IPS-18c (cell line): ENCODE measurements at regions not wholly inside any gene's neighbourhood (a gene's known extent, or its start where the extent isn't known, plus 50 kb on each side); places are given as distances from the start of the nearest gene placed in this dataset.
"Not testable (repeated sequence)": the region's sequence is repeated elsewhere in the genome, so short reads cannot be mapped to it uniquely, and the experiment has no call there.

Experiments
- H3K4me3 ChIP-seq: 2 replicates; pipeline ENCODE4 v1.7.0; 2013; ENCODE audit warnings: low read depth, mild to moderate bottlenecking, low read length, moderate library complexity; ENCODE audit not compliant: insufficient read depth
- H3K9me3 ChIP-seq: one replicate; pipeline ENCODE4 v1.6.1; 2013; ENCODE audit warnings: mild to moderate bottlenecking, low read length, moderate library complexity; ENCODE audit not compliant: control insufficient read depth, insufficient read depth

- H3K4me3 ChIP-seq: no peak overlapping the region
- peaks cover 2% of the 10 kb centered on the region for H3K9me3 ChIP-seq
Measured at GRCh38 chr5:3155046-3155445, 403.6 kb upstream of the IRX2 start.

DNA sequence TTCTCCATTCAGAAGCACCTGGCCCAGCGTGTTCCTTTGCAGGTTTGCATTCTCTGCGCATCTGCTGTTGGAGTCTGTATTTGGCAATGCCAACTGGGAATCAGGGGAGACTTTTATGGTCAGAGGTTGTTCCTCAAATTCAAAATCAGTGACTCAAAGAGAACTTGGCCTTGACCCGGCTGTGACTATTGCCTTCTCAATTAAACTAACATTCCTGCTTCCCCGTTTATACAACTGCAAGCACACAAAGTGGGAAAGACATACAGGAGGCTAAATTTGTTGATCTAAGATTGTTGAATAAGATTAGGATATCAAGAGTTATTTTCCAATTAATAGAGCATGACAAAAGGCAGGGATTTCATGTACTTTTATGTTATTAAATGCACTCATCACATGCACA, 402.4 kb upstream of the IRX2 start:
- Histone ChIP-seq H3K9me3 (peaks cover 2% of the 10 kb centered on the region), H3K4me3 (no peak overlapping the region)

DNA sequence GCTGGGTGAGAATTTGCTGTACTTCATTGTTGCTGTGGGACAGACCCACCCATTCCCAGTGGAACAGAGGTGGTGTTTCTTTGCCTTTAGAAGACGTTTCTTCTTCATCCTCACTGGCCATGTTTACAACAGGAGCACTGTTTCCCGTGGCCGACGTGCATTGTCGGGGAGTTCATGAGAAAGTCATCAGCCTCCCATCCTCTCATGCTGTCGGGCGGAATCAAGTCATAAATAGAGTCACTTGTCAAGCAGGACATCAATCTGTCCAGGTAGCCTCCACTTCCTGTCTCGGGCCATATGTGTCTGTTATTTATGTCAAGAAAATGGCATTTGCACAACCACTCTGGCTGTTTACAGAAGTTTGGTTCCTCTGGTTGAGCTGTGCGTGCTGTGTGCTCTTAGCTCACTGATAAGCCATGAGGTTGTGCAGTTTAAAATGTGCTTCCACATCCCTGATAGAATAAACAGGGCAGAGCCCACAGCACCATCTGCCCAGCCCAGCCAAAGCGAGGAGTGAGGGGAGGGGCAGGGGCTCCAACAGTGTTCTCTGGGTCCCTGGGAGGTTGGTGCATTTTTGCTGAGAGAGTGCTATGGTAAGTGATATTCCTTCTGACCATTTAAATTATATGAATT, 401.9 kb upstream of the IRX2 start:
- H3K4me3 ChIP-seq: no peak overlapping the region
- peaks cover 2% of the 10 kb centered on the region for H3K9me3 ChIP-seq

DNA sequence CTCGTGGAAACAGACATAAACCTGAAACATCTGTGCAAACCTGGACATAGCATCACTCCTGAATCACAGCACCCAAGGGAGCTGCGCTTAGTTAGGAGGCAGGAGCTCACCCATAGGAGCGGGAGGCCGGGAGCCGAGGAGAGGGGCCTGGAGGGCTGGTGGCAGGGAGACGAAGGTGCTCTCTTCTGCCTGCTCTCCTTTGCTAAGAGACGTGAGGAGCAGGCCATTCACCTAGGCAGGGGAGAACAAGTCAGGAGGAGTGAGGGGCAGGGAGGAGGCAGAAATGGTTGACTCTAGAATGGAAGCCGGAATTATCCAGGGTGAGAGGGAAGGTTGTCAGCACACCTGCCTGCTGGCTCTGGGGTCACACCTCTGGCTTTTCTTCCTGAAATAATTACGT, 398.4 kb upstream of the IRX2 start:
- no peaks in the 10 kb centered on the region for H3K9me3 ChIP-seq
- no peak overlapping the region for H3K4me3 ChIP-seq

DNA sequence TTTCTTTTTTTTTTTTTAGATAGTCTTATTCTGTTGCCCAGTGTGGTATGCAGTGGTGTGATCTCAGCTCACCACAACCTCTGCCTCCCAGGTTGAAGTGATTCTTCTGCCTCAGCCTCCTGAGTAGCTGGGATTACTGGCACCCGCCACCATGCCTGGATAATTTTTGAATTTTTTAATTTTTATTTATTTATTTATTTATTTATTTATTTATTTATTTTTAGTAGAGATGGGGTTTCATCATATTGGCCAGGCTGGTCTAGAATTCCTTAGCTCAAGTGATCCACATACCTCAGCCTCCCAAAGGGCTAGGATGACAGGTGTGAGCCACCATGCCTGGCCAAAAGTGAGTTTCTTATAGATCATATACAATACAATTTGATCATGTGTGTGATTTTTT, 395.9 kb upstream of the IRX2 start:
- H3K4me3 ChIP-seq, H3K9me3 ChIP-seq: not testable (repeated sequence)

GRCh38 chr5:3145641-3146040, 394.2 kb upstream of the IRX2 start:
- no peaks in the 10 kb centered on the region for H3K9me3 ChIP-seq
- no peak overlapping the region for H3K4me3 ChIP-seq

DNA sequence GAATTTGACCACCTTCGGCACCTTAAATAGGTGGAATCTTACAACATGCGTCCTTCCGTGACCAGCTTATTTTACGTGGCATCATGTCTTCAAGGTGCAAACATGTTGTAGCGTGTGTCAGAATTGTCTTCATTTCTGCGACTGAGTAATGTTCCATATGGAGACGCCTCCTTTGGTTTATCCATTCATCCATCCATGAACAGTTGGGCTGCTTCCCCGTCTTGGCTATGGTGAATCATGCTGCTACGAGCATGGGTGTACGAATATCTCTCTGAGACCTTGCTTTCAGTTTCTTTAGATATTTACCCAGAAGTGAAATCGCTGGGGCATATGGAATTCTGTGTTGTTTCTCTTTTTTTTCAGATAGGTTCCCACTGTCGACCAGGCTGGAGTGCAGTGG, 391.9 kb upstream of the IRX2 start:
- no peaks in the 10 kb centered on the region for H3K9me3 ChIP-seq
- no peak overlapping the region for H3K4me3 ChIP-seq

DNA sequence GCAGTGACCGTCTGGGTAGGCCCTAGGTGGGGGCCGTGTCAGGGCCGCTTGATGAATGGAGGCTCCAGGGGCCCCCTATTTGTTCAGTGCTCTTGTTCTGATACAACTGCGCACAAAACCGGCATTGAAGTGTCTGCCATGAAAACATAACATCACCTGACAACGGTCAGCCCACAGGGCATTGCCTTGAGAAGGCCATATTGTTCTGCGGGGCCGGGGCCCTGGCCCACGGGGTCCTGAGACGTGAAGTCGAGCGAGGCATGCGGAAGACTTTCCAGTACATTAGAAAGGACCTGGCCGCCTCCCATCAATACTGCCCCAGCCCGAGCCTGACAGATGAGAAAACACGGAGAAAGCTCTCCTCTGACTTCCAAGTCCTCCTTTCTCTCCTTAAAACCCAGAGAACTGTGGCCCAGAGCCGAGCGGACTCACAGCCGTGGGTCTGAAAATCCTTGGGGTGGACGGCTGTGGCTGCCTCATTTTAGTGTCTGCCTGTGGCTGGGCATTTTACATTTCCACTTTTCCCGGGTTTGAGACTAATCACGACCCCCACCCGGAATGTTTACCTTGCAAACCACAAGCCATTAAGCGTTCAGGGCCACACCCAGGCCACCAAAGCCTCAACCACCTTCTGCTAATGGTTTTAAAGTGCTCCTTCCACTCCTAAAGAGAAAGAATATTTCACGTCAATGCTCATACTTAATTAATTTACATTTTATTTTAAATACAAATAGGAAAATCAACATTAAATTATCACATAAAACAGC, 391.0 kb upstream of the IRX2 start:
- Histone ChIP-seq H3K4me3 (no peak overlapping the region), H3K9me3 (no peaks in the 10 kb centered on the region)

GRCh38 chr5:3140117-3140516, 388.6 kb upstream of the IRX2 start:
- Histone ChIP-seq H3K4me3 (no peak overlapping the region), H3K9me3 (no peaks in the 10 kb centered on the region)

- Histone ChIP-seq H3K4me3 (no peak overlapping the region), H3K9me3 (no peaks in the 10 kb centered on the region)
Measured at GRCh38 chr5:3139499-3139931, 388.0 kb upstream of the IRX2 start.

- Histone ChIP-seq H3K4me3 (no peak overlapping the region), H3K9me3 (no peaks in the 10 kb centered on the region)
Measured at GRCh38 chr5:3131161-3131560, 379.7 kb upstream of the IRX2 start.

DNA sequence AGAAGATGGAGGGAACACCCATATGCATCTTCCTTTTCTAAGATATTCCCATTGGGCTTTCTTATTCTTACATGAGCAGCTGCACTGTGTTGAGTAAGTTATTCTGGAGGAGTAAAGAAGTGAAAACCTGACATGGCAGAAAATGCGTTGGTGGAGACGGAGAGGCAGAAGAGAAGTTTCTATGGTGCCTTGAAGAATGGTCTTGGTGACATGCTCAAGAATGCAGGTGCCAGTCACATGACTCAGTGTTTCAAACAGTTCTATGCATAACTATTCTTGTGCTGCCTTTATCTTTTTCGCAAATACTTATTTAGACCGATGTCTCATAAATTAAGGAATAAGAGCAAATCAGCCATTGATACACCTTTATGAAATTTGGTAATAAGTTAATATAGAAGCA, 377.8 kb upstream of the IRX2 start:
- no peaks in the 10 kb centered on the region for H3K9me3 ChIP-seq
- H3K4me3 ChIP-seq: no peak overlapping the region

- no peak overlapping the region for H3K4me3 ChIP-seq
- no peaks in the 10 kb centered on the region for H3K9me3 ChIP-seq
Measured at GRCh38 chr5:3127423-3127911, 376.0 kb upstream of the IRX2 start.

DNA sequence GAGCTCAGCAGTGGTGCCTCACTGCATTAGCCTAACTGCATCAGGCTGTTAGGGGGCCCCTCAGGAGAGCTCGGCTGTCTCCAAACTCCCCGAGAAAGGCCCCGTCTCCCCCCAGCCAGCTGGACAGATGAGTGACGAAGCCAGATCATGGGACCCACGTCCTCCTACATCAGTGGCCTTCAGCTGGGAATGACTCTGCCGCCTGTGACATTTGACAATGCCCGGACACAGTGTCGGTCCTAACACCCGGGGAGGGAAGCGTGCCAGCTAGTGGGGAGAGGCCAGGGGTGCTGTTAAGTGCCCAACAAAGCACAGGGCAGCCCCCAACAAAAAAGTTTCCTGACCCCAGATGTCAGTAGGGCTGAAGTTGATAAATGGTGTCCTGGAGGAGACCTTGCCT, 375.2 kb upstream of the IRX2 start:
- no peaks in the 10 kb centered on the region for H3K9me3 ChIP-seq

DNA sequence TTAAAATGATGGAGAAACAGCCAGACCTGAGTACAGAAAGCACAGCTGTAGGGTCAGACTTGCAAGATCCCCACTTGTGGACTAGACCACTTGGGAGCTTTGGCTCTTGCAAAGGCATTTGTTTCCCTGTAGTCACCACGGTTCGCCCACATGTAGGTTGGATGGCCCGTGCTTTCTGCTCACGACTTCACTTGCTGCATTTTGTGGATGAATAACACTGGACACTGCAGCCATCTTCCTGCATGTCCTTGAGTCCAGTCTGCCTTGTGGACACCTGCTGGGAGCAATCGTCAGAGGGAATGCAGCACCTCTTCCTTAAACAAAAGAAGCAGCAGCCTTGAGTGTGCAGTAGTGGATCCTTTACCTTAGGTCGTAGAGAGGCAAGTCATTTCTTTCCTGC, 372.9 kb upstream of the IRX2 start:
- no peaks in the 10 kb centered on the region for H3K9me3 ChIP-seq
- H3K4me3 ChIP-seq: no peak overlapping the region

More for the DNA sequence above, 375.2 kb upstream of the IRX2 start:
- H3K4me3 ChIP-seq: no peak overlapping the region

GRCh38 chr5:3123763-3124157, 372.3 kb upstream of the IRX2 start:
- no peaks in the 10 kb centered on the region for H3K9me3 ChIP-seq
- no peak overlapping the region for H3K4me3 ChIP-seq

- no peaks in the 10 kb centered on the region for H3K9me3 ChIP-seq
- H3K4me3 ChIP-seq: no peak overlapping the region
Measured at GRCh38 chr5:3122985-3123762, 371.7 kb upstream of the IRX2 start.

DNA sequence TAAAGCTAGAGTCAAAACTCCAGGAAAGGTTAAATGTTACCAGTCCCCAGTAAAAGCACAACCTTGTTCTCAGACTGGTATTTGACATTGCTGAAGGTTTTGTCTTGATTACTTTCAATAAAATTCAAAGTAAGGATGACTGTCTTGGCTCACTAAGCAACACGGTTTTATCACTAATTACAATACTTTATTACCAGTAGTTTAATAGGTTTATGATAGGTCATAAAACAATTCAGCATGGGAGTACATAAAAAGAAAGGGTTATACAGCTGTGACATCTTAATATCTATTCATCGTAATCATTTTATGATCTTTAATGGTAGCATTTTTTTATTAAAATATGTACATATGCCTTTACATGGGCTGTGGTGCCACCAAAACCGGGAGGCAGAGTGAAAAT, 370.7 kb upstream of the IRX2 start:
- H3K9me3 ChIP-seq: no peaks in the 10 kb centered on the region
- H3K4me3 ChIP-seq: no peak overlapping the region
